GM06990 (cell line): ENCODE measurements at regions not wholly inside any gene's neighbourhood (a gene's known extent, or its start where the extent isn't known, plus 50 kb on each side); places are given as distances from the start of the nearest gene placed in this dataset.

Experiments
- DNase-seq: peaks from one replicate; pipeline ENCODE4 v3.0.0-alpha.2; 2011; ENCODE audit not compliant: insufficient read length; ENCODE audit errors: extremely low read depth
- H3K27me3 ChIP-seq: replicated peaks from 2 replicates; pipeline ENCODE4 v1.6.0; 2011; ENCODE audit warnings: low read length; ENCODE audit not compliant: control insufficient read depth, insufficient read depth
- H3K36me3 ChIP-seq: 2 replicates; pipeline ENCODE4 v1.5.1; 2011; ENCODE audit warnings: low read length; ENCODE audit not compliant: control insufficient read depth, insufficient read depth
- H3K4me3 ChIP-seq: replicated peaks from 2 replicates; pipeline ENCODE4 v1.5.1; 2011; ENCODE audit warnings: low read depth, mild to moderate bottlenecking, control low read depth, low read length
- TF ChIP-seq, protein P1 (sequence below): IDR thresholded peaks from 2 replicates; pipeline ENCODE4 v1.5.1; 2011; ENCODE audit warnings: low read length, control low read depth, mild to moderate bottlenecking, inconsistent platforms; ENCODE audit not compliant: insufficient read depth, poor library complexity, severe bottlenecking

DNA sequence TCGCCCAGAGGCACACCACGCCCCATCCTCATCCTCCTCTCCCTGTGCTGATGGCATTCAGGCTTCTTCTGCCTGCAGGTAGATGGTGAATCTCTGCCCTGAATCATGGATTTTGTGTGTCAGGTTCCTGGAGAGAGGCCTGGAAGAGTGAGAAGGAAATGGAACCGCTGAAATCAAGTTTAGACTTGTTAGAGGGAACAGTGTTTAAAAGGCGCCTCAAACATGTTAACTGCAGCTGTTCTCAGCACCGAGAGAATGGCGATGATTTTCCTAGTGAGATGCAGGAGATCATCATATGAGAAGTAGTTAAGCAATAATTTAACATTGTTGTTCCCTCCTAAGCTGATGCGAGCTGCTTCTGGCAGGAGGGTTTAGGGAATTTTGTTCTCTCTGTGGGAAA lies 744.4 kb upstream of the EEF2KMT start:
- no peak overlapping the region for H3K4me3 ChIP-seq
- H3K36me3 ChIP-seq: no peaks in the 10 kb centered on the region
- no peaks in the 10 kb centered on the region for H3K27me3 ChIP-seq
- TF ChIP-seq, protein P1, sequence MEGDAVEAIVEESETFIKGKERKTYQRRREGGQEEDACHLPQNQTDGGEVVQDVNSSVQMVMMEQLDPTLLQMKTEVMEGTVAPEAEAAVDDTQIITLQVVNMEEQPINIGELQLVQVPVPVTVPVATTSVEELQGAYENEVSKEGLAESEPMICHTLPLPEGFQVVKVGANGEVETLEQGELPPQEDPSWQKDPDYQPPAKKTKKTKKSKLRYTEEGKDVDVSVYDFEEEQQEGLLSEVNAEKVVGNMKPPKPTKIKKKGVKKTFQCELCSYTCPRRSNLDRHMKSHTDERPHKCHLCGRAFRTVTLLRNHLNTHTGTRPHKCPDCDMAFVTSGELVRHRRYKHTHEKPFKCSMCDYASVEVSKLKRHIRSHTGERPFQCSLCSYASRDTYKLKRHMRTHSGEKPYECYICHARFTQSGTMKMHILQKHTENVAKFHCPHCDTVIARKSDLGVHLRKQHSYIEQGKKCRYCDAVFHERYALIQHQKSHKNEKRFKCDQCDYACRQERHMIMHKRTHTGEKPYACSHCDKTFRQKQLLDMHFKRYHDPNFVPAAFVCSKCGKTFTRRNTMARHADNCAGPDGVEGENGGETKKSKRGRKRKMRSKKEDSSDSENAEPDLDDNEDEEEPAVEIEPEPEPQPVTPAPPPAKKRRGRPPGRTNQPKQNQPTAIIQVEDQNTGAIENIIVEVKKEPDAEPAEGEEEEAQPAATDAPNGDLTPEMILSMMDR: no peak
- no peak for DNase-seq

DNA sequence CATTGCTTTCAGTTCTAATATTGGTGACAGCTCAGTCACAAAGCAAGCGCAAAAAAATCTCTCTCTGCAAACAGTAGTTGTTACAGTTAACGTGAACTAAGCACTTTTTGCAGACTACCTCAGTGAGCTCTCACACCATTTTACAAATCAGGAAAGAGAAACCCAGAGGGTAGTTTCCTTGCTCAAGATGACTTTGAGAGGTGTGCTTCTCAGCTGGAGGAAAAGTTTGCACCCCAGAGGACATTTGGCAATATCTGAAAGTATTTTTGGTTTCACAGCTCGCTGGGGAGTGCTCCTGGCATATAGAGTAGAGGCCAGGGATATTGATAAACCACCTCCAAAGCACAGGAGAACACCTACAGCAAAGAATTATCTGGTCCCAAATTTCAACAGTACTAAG lies 741.1 kb upstream of the EEF2KMT start:
- Histone ChIP-seq H3K27me3 (no peaks in the 10 kb centered on the region), H3K36me3 (no peaks in the 10 kb centered on the region), H3K4me3 (no peak overlapping the region)
- no peak for DNase-seq
- TF ChIP-seq, protein P1: no peak

DNA sequence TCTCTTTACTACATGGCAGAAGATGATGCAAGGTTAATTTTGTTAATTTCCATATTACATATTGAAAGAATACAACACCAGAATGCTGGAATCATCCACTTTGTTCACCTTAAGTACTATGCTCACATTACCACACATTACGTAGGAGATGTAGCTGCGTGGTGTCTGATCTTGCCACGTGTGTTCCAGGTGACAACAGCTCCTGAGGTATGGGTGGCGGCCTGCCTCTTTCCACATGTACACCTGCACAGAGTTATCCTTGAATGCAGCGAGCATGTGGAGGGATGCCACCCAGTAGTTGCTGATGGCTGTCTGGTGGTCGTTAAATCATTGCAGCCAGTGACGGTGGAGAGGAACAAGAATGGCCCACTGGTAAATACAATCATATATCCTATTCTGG lies 740.5 kb upstream of the EEF2KMT start:
- Histone ChIP-seq H3K27me3 (no peaks in the 10 kb centered on the region), H3K36me3 (no peaks in the 10 kb centered on the region), H3K4me3 (no peak overlapping the region)
- DNase-seq: no peak
- TF ChIP-seq, protein P1: no peak

DNA sequence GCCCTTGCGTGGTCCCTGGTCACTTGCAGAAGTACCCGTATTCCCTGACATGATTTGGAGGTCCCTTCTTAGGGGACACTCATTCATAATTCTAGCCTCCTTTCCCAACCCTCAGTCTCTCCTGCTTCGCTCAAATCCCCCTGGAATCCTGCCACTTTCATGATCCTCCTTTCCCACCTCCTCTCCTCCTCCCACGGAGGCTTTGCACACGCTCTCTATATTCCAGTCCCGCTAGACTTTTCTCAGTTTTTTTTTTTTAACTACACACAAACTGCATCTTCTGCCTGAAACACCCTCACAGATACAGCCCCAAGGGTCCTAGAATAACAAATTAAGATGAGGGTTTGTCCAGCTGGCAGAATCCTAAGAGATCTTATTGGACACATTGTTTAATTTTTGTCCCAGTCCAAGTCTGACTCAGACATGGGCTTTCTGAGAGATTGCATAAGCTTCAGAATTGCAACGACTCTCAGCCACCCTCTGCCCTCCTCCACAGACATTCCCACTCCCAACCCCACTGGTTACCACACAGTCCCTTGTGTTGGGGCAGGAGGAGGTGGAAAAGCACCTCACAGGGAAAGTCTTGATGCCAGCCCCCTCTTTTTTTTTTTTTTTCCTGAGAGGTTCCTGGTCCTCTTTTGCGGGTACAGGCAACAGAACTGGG lies 739.5 kb upstream of the EEF2KMT start:
- H3K4me3 ChIP-seq: no peak overlapping the region
- H3K27me3 ChIP-seq: no peaks in the 10 kb centered on the region
- DNase-seq: no peak
- TF ChIP-seq, protein P1: no peak
- no peaks in the 10 kb centered on the region for H3K36me3 ChIP-seq

DNA sequence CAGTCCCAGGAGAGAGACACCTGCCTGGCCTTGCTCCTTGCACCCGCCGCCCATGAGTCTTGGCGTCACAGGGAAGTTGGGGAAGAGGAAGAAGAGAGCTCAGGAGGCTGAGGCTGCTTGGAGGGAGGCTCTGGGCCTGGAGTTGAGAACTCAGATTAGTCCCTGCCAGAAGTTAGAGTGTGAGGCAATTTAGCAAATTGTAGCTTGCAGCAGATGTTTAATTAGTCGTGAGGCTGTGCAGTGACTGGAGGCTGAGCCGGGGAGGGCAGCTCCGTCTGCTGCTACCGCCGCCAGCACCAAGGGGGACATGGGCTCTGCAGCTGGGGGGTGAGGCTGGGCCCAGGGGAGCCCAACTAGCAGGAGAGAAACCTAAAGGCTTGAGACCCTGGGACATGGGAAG lies 738.3 kb upstream of the EEF2KMT start:
- no peak for DNase-seq
- Histone ChIP-seq H3K27me3 (no peaks in the 10 kb centered on the region), H3K36me3 (no peaks in the 10 kb centered on the region), H3K4me3 (no peak overlapping the region)
- TF ChIP-seq, protein P1: no peak

DNA sequence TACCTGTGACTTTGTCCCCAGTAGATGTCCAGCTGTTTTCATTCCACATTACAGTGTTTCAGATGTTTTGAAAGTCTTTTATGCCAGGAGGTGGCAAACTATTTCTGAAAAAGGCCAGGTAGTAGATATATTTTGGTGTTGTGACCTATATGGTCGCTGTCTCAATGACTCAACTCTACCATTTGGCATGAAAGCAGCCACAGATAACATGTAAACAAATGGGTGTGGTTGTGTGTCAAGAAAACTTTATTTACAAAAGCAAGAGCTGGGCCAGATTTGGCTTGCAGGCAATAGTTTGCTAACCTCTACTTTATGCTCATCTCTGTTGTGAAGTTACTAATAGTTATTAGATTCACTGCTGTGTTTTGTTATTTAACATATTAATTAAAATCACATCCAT lies 728.7 kb upstream of the EEF2KMT start:
- no peak for DNase-seq
- Histone ChIP-seq H3K27me3 (no peaks in the 10 kb centered on the region), H3K36me3 (no peaks in the 10 kb centered on the region), H3K4me3 (no peak overlapping the region)
- TF ChIP-seq, protein P1: no peak
